Sigmoid colon (tissue), 4 donors: ENCODE measurements at regions not wholly inside any gene's neighbourhood (a gene's known extent, or its start where the extent isn't known, plus 50 kb on each side); places are given as distances from the start of the nearest gene placed in this dataset.

Experiments
- CTCF ChIP-seq, 4 experiments: fragments of 450-650 bp in 3 of 4; fragments of 200-600 bp in 1 of 4; IDR thresholded peaks; one replicate each; pipeline ENCODE4 v1.5.1; 2016 to 2019; ENCODE audit warnings: antibody characterized with exemption in 4 of 4, mild to moderate bottlenecking in 3 of 4, moderate library complexity in 2 of 4
- EP300 ChIP-seq, 4 donors: sonication (generic); formaldehyde crosslinking; IDR thresholded peaks; one replicate each; pipeline ENCODE4 v1.6.1; 2017; ENCODE audit warnings: antibody characterized with exemption in 4 of 4
- POLR2A ChIP-seq, 2 donors: fragments of 450-650 bp; IDR thresholded peaks; one replicate each; pipeline ENCODE4 v1.6.1; 2016; ENCODE audit warnings: antibody characterized with exemption in 2 of 2, mild to moderate bottlenecking in 2 of 2, moderate library complexity in 2 of 2
- POLR2AphosphoS5 ChIP-seq, 4 donors: sonication (generic); formaldehyde crosslinking; IDR thresholded peaks; one replicate each; pipeline ENCODE4 v1.6.1; 2017; ENCODE audit warnings: antibody characterized with exemption in 4 of 4

DNA sequence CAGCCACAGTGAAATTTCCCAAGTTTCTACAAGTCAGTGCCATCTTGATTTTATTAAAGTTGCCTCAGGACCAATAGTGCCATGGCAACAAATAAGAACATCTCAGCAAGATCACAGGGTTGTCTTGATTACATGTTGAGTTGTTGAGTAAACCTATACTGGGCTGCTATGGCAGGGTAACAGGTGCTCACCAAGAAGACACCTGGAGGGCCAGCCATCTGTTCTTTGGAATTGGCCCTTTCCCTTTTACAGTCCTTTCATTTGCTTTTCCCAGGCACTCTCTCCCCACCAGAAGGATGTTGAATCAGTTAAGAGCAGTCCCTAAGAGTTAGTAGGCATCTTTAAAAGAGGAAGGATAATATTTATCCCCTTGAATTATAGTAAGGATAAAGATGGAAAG is 582.0 kb downstream of the TNS3 start:
- TF ChIP-seq EP300 (IDR thresholded peaks at IDR 0.05) (no peak), POLR2AphosphoS5 (IDR thresholded peaks at IDR 0.05) (no peak), CTCF (IDR thresholded peaks at IDR 0.05) (no peak), POLR2A (IDR thresholded peaks at IDR 0.05) (no peak)
